T-cell (primary cell): ENCODE measurements at regions not wholly inside any gene's neighbourhood (a gene's known extent, or its start where the extent isn't known, plus 50 kb on each side); places are given as distances from the start of the nearest gene placed in this dataset.

Experiments
- ATAC-seq, 4 experiments: fragments of 200-7000 bp in 3 of 4; fragments of 150-1000 bp in 1 of 4; cut with Tn5 transposase; replicated peaks in 1 of 4; 1 replicate in 3 of 4; 2 replicates in 1 of 4; pipeline ENCODE4 v1.10.0; 2021; ENCODE audit warnings: moderate library complexity in 3 of 4, mild to moderate bottlenecking in 2 of 4, moderate number of reproducible peaks in 1 of 4
- CTCF ChIA-PET, 2 donors: fragments of 300-600 bp; sonication (Branson Sonifier 250); formaldehyde crosslinking; loops; one replicate each; lab custom pipeline; 2022; ENCODE audit warnings: antibody characterized with exemption in 2 of 2; lab: Charles Lee
- POLR2A ChIA-PET, 2 donors: fragments of 300-600 bp; sonication (Branson Sonifier 250); formaldehyde crosslinking; loops; one replicate each; lab custom pipeline; 2022; ENCODE audit warnings: antibody characterized with exemption in 2 of 2; lab: Charles Lee
- DNase-seq, 35 experiments: peaks; one replicate each; pipeline versions ENCODE4 v3.0.0 to v3.0.0-alpha.2; 2013 to 2023
- H3K27ac ChIP-seq: one replicate; pipeline ENCODE4 v1.5.1; 2013; ENCODE audit warnings: low read length
- H3K27me3 ChIP-seq, 2 experiments: replicated peaks in 1 of 2; 1 replicate in 1 of 2; 2 replicates in 1 of 2; pipeline versions ENCODE4 v1.6.1 to v1.7.0; 2013; ENCODE audit warnings: low read length in 1 of 2, mixed read lengths in 1 of 2; ENCODE audit not compliant: control insufficient read depth in 2 of 2, insufficient read depth in 2 of 2; ENCODE audit errors: extremely low read depth in 1 of 2
- H3K36me3 ChIP-seq, 2 donors: 1 replicate in 1 of 2; 2 replicates in 1 of 2; pipeline versions ENCODE4 v1.6.1 to v1.7.0; 2013; ENCODE audit warnings: low read length in 1 of 2; ENCODE audit not compliant: control insufficient read depth in 2 of 2, insufficient read depth in 1 of 2; ENCODE audit errors: extremely low read depth in 1 of 2
- H3K4me1 ChIP-seq, 2 experiments: 1 replicate in 1 of 2; 2 replicates in 1 of 2; pipeline versions ENCODE4 v1.6.1 to v1.7.0; 2013; ENCODE audit warnings: low read length in 2 of 2, mixed read lengths in 1 of 2; ENCODE audit not compliant: insufficient read depth in 2 of 2, control insufficient read depth in 1 of 2; ENCODE audit errors: extremely low read depth in 1 of 2
- H3K4me3 ChIP-seq, 2 donors: 1 replicate in 1 of 2; 2 replicates in 1 of 2; pipeline versions ENCODE4 v1.5.1 to v1.7.0; 2013; ENCODE audit warnings: mild to moderate bottlenecking in 2 of 2, low read length in 1 of 2, moderate library complexity in 1 of 2; ENCODE audit not compliant: control insufficient read depth in 1 of 2; ENCODE audit errors: extremely low read depth in 1 of 2
- H3K9me3 ChIP-seq: 2 replicates; pipeline ENCODE4 v1.7.0; 2013
- H3K27ac Mint-ChIP-seq, 2 donors: one replicate each; pipeline ENCODE4 v1.8.0; 2020 to 2021; ENCODE audit warnings: mild to moderate bottlenecking in 2 of 2, mixed read lengths in 2 of 2
- H3K27me3 Mint-ChIP-seq, 2 donors: one replicate each; pipeline ENCODE4 v1.8.0; 2021 to 2022; ENCODE audit warnings: mixed read lengths in 2 of 2
- H3K36me3 Mint-ChIP-seq: one replicate; pipeline ENCODE4 v1.8.0; 2021; ENCODE audit warnings: mixed read lengths
- H3K4me1 Mint-ChIP-seq, 3 donors: one replicate each; pipeline ENCODE4 v1.8.0; 2020 to 2022; ENCODE audit warnings: mixed read lengths in 3 of 3, mild to moderate bottlenecking in 1 of 3
- H3K4me3 Mint-ChIP-seq, 3 donors: one replicate each; pipeline ENCODE4 v1.8.0; 2020 to 2022; ENCODE audit warnings: mild to moderate bottlenecking in 3 of 3, mixed read lengths in 3 of 3, moderate library complexity in 3 of 3
- H3K9me3 Mint-ChIP-seq, 3 donors: one replicate each; pipeline ENCODE4 v1.8.0; 2020 to 2022; ENCODE audit warnings: mixed read lengths in 3 of 3
- WGBS: methylation state at CpG from one replicate; pipeline ENCODE4 v1.1.5; 2013; ENCODE audit warnings: missing lambda C conversion rate; ENCODE audit not compliant: insufficient coverage; 5-methylcytosine and 5-hydroxymethylcytosine counted together

- Mint-ChIP-seq H3K36me3 (no peaks in the 10 kb centered on the region), H3K4me1 (no peaks in the 10 kb centered on the region), H3K27me3 (no peaks in the 10 kb centered on the region), H3K27ac (no peak overlapping the region), H3K4me3 (no peak overlapping the region), H3K9me3 (peaks cover 7 to 18% (median 13%) of the 10 kb centered on the region in 3 donors)
- no CpG with 5 or more reads among the region's 2 CpGs for WGBS
- POLR2A ChIA-PET, result no interaction called here
- CTCF ChIA-PET, result no interaction called here
- Histone ChIP-seq H3K4me3 (no peak overlapping the region), H3K27me3 (no peaks in the 10 kb centered on the region), H3K9me3 (no peaks in the 10 kb centered on the region), H3K36me3 (no peaks in the 10 kb centered on the region), H3K27ac (no peak overlapping the region), H3K4me1 (no peaks in the 10 kb centered on the region)
- ATAC-seq (no peak), DNase-seq (no peak)
Observed at GRCh38 chr4:28948501-28948900, 1771.7 kb upstream of the PCDH7 start.

DNA sequence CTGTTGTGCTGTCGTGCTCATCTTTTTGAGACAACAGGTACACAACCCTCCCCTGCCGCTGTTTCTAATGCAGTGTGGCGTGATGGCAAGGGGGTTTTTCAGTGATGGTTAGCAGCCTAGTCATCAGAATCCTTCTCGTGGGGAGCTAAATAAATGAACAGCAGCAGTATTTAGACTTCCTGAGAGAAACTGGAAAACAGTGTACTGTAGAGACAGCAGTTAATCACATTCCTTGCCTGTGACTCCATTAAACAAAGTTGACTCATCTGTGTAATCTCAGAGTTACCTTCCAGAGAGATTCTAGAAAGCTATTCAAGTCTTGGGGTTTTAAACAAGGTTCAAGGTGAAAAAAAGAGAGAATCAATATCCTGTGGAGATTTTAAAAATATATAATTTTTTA lies 1753.2 kb upstream of the PCDH7 start:
- ChIA-PET POLR2A (no interaction called here), CTCF (no interaction called here)
- no peaks in the 10 kb centered on the region for H3K9me3 ChIP-seq
- Mint-ChIP-seq H3K9me3 (peaks cover 0 to 14% (median 2%) of the 10 kb centered on the region in 3 donors), H3K36me3 (no peaks in the 10 kb centered on the region), H3K27ac (no peak overlapping the region), H3K4me1 (no peaks in the 10 kb centered on the region), H3K4me3 (no peak overlapping the region), H3K27me3 (no peaks in the 10 kb centered on the region)
- H3K36me3 ChIP-seq, result no peaks in the 10 kb centered on the region
- H3K27me3 ChIP-seq, result no peaks in the 10 kb centered on the region
- no peaks in the 10 kb centered on the region for H3K4me1 ChIP-seq
- ATAC-seq (no peak), DNase-seq (no peak)
- no peak overlapping the region for H3K4me3 ChIP-seq
- H3K27ac ChIP-seq, result no peak overlapping the region
- WGBS, result no CpG with 5 or more reads among the region's 4 CpGs

DNA sequence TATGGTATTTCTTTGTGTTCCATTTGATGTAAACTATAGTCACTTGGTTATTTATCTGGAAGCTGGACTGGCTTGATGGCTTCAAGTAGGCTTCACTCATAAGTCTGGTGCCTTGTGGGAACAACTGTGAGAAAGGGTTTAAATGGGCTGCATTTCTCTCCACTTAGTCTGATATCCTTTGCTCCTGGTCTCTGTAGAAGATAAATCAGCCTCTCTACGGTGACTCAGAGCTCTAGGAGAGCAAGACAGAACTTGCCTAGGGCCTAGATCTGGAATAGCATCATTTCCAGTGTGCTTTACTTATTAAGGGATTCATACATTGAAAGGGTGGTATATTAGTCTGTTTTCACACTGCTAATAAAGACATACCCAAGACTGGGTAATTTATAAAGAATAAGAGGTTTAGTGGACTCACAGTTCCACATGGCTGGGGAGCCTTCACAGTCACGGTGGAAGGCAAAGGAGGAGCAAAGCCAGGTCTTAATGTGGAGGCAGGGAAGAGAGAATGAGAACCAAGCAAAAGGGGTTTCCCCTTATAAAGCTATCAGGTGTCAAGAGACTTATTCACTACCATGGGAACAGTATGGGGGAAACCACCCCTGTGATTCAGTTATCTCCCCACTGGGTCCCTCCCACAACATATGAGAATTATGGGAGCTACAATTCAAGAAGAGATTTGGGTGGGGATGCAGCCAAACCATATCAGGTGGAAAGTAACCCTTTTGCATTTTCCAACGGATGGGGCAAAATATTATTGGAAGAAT lies 1746.4 kb upstream of the PCDH7 start:
- H3K27me3 ChIP-seq, result no peaks in the 10 kb centered on the region
- H3K4me3 Mint-ChIP-seq, result no peak overlapping the region
- WGBS, result no CpG with 5 or more reads among the region's 3 CpGs
- H3K9me3 Mint-ChIP-seq, result peaks cover 7 to 15% (median 13%) of the 10 kb centered on the region in 3 donors
- no peak overlapping the region for H3K4me3 ChIP-seq
- ATAC-seq (no peak), DNase-seq (no peak)
- no peaks in the 10 kb centered on the region for H3K36me3 Mint-ChIP-seq
- H3K27ac ChIP-seq, result no peak overlapping the region
- ChIA-PET CTCF (no interaction called here), POLR2A (no interaction called here)
- H3K4me1 ChIP-seq, result no peaks in the 10 kb centered on the region
- H3K27ac Mint-ChIP-seq, result no peak overlapping the region
- no peaks in the 10 kb centered on the region for H3K9me3 ChIP-seq
- H3K27me3 Mint-ChIP-seq, result no peaks in the 10 kb centered on the region
- H3K4me1 Mint-ChIP-seq, result no peaks in the 10 kb centered on the region
- H3K36me3 ChIP-seq, result no peaks in the 10 kb centered on the region

- no peaks in the 10 kb centered on the region for H3K27me3 ChIP-seq
- H3K4me1 ChIP-seq, result no peaks in the 10 kb centered on the region
- no peaks in the 10 kb centered on the region for H3K9me3 ChIP-seq
- peaks cover 7 to 15% (median 13%) of the 10 kb centered on the region in 3 donors for H3K9me3 Mint-ChIP-seq
- no peak overlapping the region for H3K4me3 Mint-ChIP-seq
- no peaks in the 10 kb centered on the region for H3K36me3 ChIP-seq
- no peak overlapping the region for H3K27ac ChIP-seq
- H3K27me3 Mint-ChIP-seq, result no peaks in the 10 kb centered on the region
- ChIA-PET CTCF (no interaction called here), POLR2A (no interaction called here)
- no peaks in the 10 kb centered on the region for H3K36me3 Mint-ChIP-seq
- 40% methylated on average over 1 of the region's 1 CpG for WGBS
- DNase-seq (no peak), ATAC-seq (no peak)
- H3K4me1 Mint-ChIP-seq, result no peaks in the 10 kb centered on the region
- H3K27ac Mint-ChIP-seq, result no peak overlapping the region
- no peak overlapping the region for H3K4me3 ChIP-seq
Observed at GRCh38 chr4:28976369-28976768, 1743.8 kb upstream of the PCDH7 start.

DNA sequence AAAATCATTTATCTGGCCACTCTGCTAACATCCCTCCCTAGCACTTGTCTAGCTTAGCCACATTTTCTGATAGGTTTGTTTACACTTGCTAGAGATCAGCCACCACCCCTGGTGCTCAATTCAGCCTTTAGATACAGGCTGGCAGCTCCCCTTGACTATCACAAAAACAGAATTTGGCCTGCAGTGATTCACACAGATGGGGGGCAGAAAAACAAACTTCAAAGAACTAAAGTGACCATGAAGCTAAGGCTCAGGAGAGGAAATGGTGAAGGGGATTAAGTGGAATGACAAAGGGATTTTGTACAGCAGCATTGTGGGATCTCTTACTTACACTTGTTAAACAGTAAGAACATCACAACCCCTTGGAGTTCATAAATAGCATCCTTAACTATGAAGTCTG lies 1718.0 kb upstream of the PCDH7 start:
- H3K9me3 Mint-ChIP-seq, result peaks cover 11 to 27% (median 21%) of the 10 kb centered on the region in 3 donors
- Histone ChIP-seq H3K4me1 (no peaks in the 10 kb centered on the region), H3K4me3 (no peak overlapping the region), H3K27me3 (no peaks in the 10 kb centered on the region), H3K9me3 (no peaks in the 10 kb centered on the region), H3K36me3 (no peaks in the 10 kb centered on the region), H3K27ac (no peak overlapping the region)
- H3K4me3 Mint-ChIP-seq, result no peak overlapping the region
- no peaks in the 10 kb centered on the region for H3K4me1 Mint-ChIP-seq
- ChIA-PET CTCF (no interaction called here), POLR2A (no interaction called here)
- H3K36me3 Mint-ChIP-seq, result no peaks in the 10 kb centered on the region
- ATAC-seq (no peak), DNase-seq (no peak)
- no peak overlapping the region for H3K27ac Mint-ChIP-seq
- H3K27me3 Mint-ChIP-seq, result no peaks in the 10 kb centered on the region

- no peak for ATAC-seq
- H3K4me3 ChIP-seq, result no peak overlapping the region
- WGBS, result 78% methylated on average over 4 of the region's 4 CpGs
- ChIA-PET CTCF (no interaction called here), POLR2A (no interaction called here)
- no peak overlapping the region for H3K27ac ChIP-seq
- Mint-ChIP-seq H3K4me1 (no peaks in the 10 kb centered on the region), H3K27ac (no peak overlapping the region), H3K36me3 (no peaks in the 10 kb centered on the region), H3K4me3 (no peak overlapping the region), H3K27me3 (no peaks in the 10 kb centered on the region), H3K9me3 (peaks cover 11 to 22% (median 22%) of the 10 kb centered on the region in 3 donors)
- no peaks in the 10 kb centered on the region for H3K27me3 ChIP-seq
- H3K4me1 ChIP-seq, result no peaks in the 10 kb centered on the region
- no peak for DNase-seq
- H3K9me3 ChIP-seq, result no peaks in the 10 kb centered on the region
- no peaks in the 10 kb centered on the region for H3K36me3 ChIP-seq
Observed at GRCh38 chr4:29005838-29006237, 1714.3 kb upstream of the PCDH7 start.

DNA sequence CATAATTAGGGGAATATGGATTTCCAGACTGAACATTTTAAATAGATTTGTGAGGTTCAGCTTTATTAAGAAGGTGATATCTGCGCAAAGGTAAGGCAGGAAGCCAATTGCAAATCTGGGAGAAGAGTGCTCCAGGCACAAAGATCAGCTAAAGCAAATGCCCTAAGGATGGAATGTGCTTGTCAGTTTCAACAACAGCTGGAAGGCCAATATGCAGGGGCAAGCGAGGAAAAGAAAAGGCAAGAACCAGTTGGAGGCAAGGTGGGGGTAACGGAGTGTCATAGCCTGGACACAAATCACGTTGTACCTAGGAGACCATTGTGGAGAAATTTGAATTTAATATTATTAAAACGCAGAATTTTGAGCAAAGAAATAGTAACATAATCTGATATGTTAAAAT lies 1710.3 kb upstream of the PCDH7 start:
- no peak for ATAC-seq
- Mint-ChIP-seq H3K27me3 (no peaks in the 10 kb centered on the region), H3K27ac (no peak overlapping the region), H3K9me3 (peaks cover 13 to 45% (median 28%) of the 10 kb centered on the region in 3 donors), H3K4me1 (no peaks in the 10 kb centered on the region), H3K36me3 (no peaks in the 10 kb centered on the region), H3K4me3 (no peak overlapping the region)
- ChIA-PET POLR2A (no interaction called here), CTCF (no interaction called here)
- 83% methylated on average over 1 of the region's 5 CpGs for WGBS
- no peaks in the 10 kb centered on the region for H3K9me3 ChIP-seq
- DNase-seq, result no peak
- no peak overlapping the region for H3K27ac ChIP-seq
- H3K36me3 ChIP-seq, result no peaks in the 10 kb centered on the region
- no peaks in the 10 kb centered on the region for H3K27me3 ChIP-seq
- H3K4me3 ChIP-seq, result no peak overlapping the region
- no peaks in the 10 kb centered on the region for H3K4me1 ChIP-seq
